CD1c-positive myeloid dendritic cell (primary cell): ENCODE measurements at regions not wholly inside any gene's neighbourhood (a gene's known extent, or its start where the extent isn't known, plus 50 kb on each side); places are given as distances from the start of the nearest gene placed in this dataset.

Experiments
- DNase-seq: peaks from one replicate; pipeline ENCODE4 v3.0.0-alpha.2; 2016; ENCODE audit errors: extremely low spot score

GRCh38 chr16:73750639-73751038 lies 546.0 kb upstream of the PSMD7 start:
- no peak for DNase-seq

GRCh38 chr16:73747328-73747727 lies 549.3 kb upstream of the PSMD7 start:
- no peak for DNase-seq

- DNase-seq, result no peak
Observed at GRCh38 chr16:73746554-73746953, 550.1 kb upstream of the PSMD7 start.

- no peak for DNase-seq
Observed at GRCh38 chr16:73743665-73744496, 552.7 kb upstream of the PSMD7 start.

GRCh38 chr16:73739049-73739769 lies 557.4 kb upstream of the PSMD7 start:
- DNase-seq, result no peak

- DNase-seq, result no peak
Observed at GRCh38 chr16:73738266-73738665, 558.3 kb upstream of the PSMD7 start.

GRCh38 chr16:73737637-73738036 lies 559.0 kb upstream of the PSMD7 start:
- DNase-seq, result no peak

GRCh38 chr16:73735954-73736353 lies 560.7 kb upstream of the PSMD7 start:
- DNase-seq, result no peak

- no peak for DNase-seq
Observed at GRCh38 chr16:73735018-73735417, 561.6 kb upstream of the PSMD7 start.

- DNase-seq, result no peak
Observed at GRCh38 chr16:73732681-73733080, 563.9 kb upstream of the PSMD7 start.

- DNase-seq, result no peak
Observed at GRCh38 chr16:73732143-73732542, 564.5 kb upstream of the PSMD7 start.

- no peak for DNase-seq
Observed at GRCh38 chr16:73730481-73731090, 566.0 kb upstream of the PSMD7 start.

- DNase-seq, result no peak
Observed at GRCh38 chr16:73725156-73725555, 571.5 kb upstream of the PSMD7 start.

GRCh38 chr16:73724503-73724902 lies 572.1 kb upstream of the PSMD7 start:
- no peak for DNase-seq

- DNase-seq, result no peak
Observed at GRCh38 chr16:73717266-73717974, 579.2 kb upstream of the PSMD7 start.

- DNase-seq, result no peak
Observed at GRCh38 chr16:73714976-73715375, 581.6 kb upstream of the PSMD7 start.

- DNase-seq, result no peak
Observed at GRCh38 chr16:73713778-73714495, 582.7 kb upstream of the PSMD7 start.

- DNase-seq, result no peak
Observed at GRCh38 chr16:73713251-73713650, 583.4 kb upstream of the PSMD7 start.

- no peak for DNase-seq
Observed at GRCh38 chr16:73711406-73712080, 585.1 kb upstream of the PSMD7 start.

- DNase-seq, result no peak
Observed at GRCh38 chr16:73710526-73710925, 586.1 kb upstream of the PSMD7 start.

- no peak for DNase-seq
Observed at GRCh38 chr16:73707863-73708262, 588.8 kb upstream of the PSMD7 start.
